ENCODE measurements at regions not wholly inside any gene's neighbourhood (a gene's known extent, or its start where the extent isn't known, plus 50 kb on each side); places are given as distances from the start of the nearest gene placed in this dataset.

- no peak for DNase-seq
These were observed 346.9 kb upstream of the ROBO1 start for GRCh38 chr3:80114694-80115093.

GRCh38 chr3:80113331-80113730 lies 345.5 kb upstream of the ROBO1 start:
- DNase-seq = no peak

- DNase-seq = no peak
These were observed 331.8 kb upstream of the ROBO1 start for GRCh38 chr3:80099559-80100066.

GRCh38 chr3:80097674-80098073 lies 329.9 kb upstream of the ROBO1 start:
- no peak for DNase-seq

GRCh38 chr3:80096909-80097308 lies 329.1 kb upstream of the ROBO1 start:
- DNase-seq = no peak

GRCh38 chr3:80094589-80094988 lies 326.8 kb upstream of the ROBO1 start:
- DNase-seq = no peak

- DNase-seq = no peak
These were observed 320.0 kb upstream of the ROBO1 start for GRCh38 chr3:80087767-80088166.

GRCh38 chr3:80086426-80086825 lies 318.6 kb upstream of the ROBO1 start:
- DNase-seq = no peak

GRCh38 chr3:80079886-80080285 lies 312.1 kb upstream of the ROBO1 start:
- DNase-seq = no peak

GRCh38 chr3:80068459-80068858 lies 300.7 kb upstream of the ROBO1 start:
- DNase-seq = no peak

- DNase-seq = no peak
These were observed 295.7 kb upstream of the ROBO1 start for GRCh38 chr3:80063535-80063934.

GRCh38 chr3:80060664-80061063 lies 292.9 kb upstream of the ROBO1 start:
- DNase-seq = no peak

- no peak for DNase-seq
These were observed 287.5 kb upstream of the ROBO1 start for GRCh38 chr3:80055306-80055705.

- no peak for DNase-seq
These were observed 284.5 kb upstream of the ROBO1 start for GRCh38 chr3:80052271-80052670.

- no peak for DNase-seq
These were observed 283.8 kb upstream of the ROBO1 start for GRCh38 chr3:80051602-80051962.

GRCh38 chr3:80050826-80051601 lies 283.2 kb upstream of the ROBO1 start:
- DNase-seq = no peak

GRCh38 chr3:80043226-80043625 lies 275.4 kb upstream of the ROBO1 start:
- no peak for DNase-seq

GRCh38 chr3:80040067-80040466 lies 272.3 kb upstream of the ROBO1 start:
- DNase-seq = no peak

GRCh38 chr3:80036176-80036575 lies 268.4 kb upstream of the ROBO1 start:
- no peak for DNase-seq

GRCh38 chr3:80035021-80035420 lies 267.2 kb upstream of the ROBO1 start:
- DNase-seq = no peak

- no peak for DNase-seq
These were observed 255.2 kb upstream of the ROBO1 start for GRCh38 chr3:80023010-80023409.

GRCh38 chr3:80018375-80018774 lies 250.6 kb upstream of the ROBO1 start:
- no peak for DNase-seq

- DNase-seq = no peak
These were observed 249.6 kb upstream of the ROBO1 start for GRCh38 chr3:80017369-80017768.

- DNase-seq = no peak
These were observed 246.8 kb upstream of the ROBO1 start for GRCh38 chr3:80014576-80014975.

- no peak for DNase-seq
These were observed 242.3 kb upstream of the ROBO1 start for GRCh38 chr3:80010021-80010571.

All from cerebellar nuclear complex (tissue), 1 donor.